Cardiac muscle cell (in vitro differentiated cells and primary cell): ENCODE measurements at regions not wholly inside any gene's neighbourhood (a gene's known extent, or its start where the extent isn't known, plus 50 kb on each side); places are given as distances from the start of the nearest gene placed in this dataset.
A peak's percentile ranks its signal among the peaks of the same experiment; 100 is the strongest.

ENCODE experiments used
- DNase-seq, 2 donors: peaks; one replicate each; pipeline versions ENCODE4 v3.0.0 to v3.0.0-alpha.2; 2010 to 2017; ENCODE audit warnings: low read depth in 1 of 2, low spot score in 1 of 2
- H3K27ac ChIP-seq: fragments of 200-600 bp; sonication (generic); 2 replicates; pipeline ENCODE4 v1.5.1; 2016
- H3K27me3 ChIP-seq: fragments of 200-600 bp; sonication (generic); 2 replicates; pipeline ENCODE4 v1.6.0; 2016; ENCODE audit warnings: control low read depth
- H3K36me3 ChIP-seq: fragments of 200-600 bp; sonication (generic); 2 replicates; pipeline ENCODE4 v1.5.1; 2016; ENCODE audit warnings: control low read depth
- H3K4me1 ChIP-seq: fragments of 200-600 bp; sonication (generic); 2 replicates; pipeline ENCODE4 v1.8.1; 2017; ENCODE audit warnings: low read depth, mild to moderate bottlenecking, mixed run types
- H3K4me3 ChIP-seq: fragments of 200-600 bp; sonication (generic); 2 replicates; pipeline ENCODE4 v1.5.1; 2016; ENCODE audit warnings: mild to moderate bottlenecking
- H3K9me3 ChIP-seq: fragments of 200-600 bp; sonication (generic); 2 replicates; pipeline ENCODE4 v1.5.1; 2017; ENCODE audit warnings: low read depth, mild to moderate bottlenecking, control low read depth
- TF ChIP-seq, protein P1 (sequence below): IDR thresholded peaks from 2 replicates; pipeline ENCODE4 v1.5.1; 2012; ENCODE audit warnings: low read depth, mild to moderate bottlenecking, low read length

DNA sequence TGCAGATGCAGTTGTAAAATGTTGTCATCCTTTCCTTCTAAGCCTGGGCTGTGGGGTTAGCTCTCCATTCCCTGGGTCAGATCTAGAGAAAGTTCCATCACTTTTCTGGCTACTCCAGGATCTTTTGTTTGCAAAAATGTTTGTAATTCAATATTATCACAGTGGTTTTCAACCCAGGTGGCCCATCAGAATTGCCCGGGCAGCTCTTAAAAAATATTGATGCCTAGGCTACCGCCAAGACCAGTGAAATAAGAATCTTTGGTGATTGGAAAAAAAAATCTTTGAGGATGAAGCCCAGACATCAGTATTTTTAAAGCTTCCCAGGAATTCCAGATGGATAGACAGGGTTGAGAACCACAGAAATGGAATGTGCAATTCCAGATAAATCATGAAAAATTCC is 232.5 kb upstream of the SPRED2 start:
- DNase-seq: no peak
- TF ChIP-seq, protein P1, sequence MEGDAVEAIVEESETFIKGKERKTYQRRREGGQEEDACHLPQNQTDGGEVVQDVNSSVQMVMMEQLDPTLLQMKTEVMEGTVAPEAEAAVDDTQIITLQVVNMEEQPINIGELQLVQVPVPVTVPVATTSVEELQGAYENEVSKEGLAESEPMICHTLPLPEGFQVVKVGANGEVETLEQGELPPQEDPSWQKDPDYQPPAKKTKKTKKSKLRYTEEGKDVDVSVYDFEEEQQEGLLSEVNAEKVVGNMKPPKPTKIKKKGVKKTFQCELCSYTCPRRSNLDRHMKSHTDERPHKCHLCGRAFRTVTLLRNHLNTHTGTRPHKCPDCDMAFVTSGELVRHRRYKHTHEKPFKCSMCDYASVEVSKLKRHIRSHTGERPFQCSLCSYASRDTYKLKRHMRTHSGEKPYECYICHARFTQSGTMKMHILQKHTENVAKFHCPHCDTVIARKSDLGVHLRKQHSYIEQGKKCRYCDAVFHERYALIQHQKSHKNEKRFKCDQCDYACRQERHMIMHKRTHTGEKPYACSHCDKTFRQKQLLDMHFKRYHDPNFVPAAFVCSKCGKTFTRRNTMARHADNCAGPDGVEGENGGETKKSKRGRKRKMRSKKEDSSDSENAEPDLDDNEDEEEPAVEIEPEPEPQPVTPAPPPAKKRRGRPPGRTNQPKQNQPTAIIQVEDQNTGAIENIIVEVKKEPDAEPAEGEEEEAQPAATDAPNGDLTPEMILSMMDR: no peak
- H3K4me1 ChIP-seq: no peaks in the 10 kb centered on the region
- no peak overlapping the region for H3K4me3 ChIP-seq
- H3K36me3 ChIP-seq: no peaks in the 10 kb centered on the region
- no peak overlapping the region for H3K27ac ChIP-seq
- no peaks in the 10 kb centered on the region for H3K27me3 ChIP-seq
- H3K9me3 ChIP-seq: no peaks in the 10 kb centered on the region

DNA sequence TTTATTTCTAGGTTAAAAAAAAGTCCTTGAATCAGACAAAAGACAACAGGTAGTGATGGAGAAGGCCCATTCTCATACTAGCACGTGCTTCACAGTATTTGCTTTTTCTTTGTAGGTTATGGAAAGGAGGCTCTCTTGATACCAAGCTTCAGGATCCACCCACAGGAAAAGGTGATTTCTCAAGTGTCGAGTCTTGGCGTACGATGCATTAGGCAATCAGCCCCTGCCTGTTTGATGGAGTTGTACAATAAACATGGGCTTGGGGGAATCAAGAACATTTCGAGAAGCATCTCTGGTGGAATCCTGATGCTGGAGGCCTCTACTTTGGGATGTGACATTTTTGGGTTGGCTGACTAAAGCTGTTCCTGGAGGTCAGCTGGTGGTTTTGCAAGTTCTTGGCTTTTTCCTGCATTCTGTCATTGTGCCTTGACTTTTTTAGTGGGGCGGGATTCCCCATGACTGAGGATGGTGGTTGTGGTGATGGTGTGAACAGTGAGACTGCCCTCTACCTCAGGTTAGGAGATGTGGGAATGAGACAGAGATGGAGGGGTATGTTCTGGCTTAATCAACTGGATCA is 231.5 kb upstream of the SPRED2 start:
- Histone ChIP-seq H3K9me3 (no peaks in the 10 kb centered on the region), H3K27ac (no peak overlapping the region), H3K4me1 (no peaks in the 10 kb centered on the region), H3K36me3 (no peaks in the 10 kb centered on the region), H3K4me3 (no peak overlapping the region), H3K27me3 (no peaks in the 10 kb centered on the region)
- TF ChIP-seq, protein P1: no peak
- DNase-seq: no peak

DNA sequence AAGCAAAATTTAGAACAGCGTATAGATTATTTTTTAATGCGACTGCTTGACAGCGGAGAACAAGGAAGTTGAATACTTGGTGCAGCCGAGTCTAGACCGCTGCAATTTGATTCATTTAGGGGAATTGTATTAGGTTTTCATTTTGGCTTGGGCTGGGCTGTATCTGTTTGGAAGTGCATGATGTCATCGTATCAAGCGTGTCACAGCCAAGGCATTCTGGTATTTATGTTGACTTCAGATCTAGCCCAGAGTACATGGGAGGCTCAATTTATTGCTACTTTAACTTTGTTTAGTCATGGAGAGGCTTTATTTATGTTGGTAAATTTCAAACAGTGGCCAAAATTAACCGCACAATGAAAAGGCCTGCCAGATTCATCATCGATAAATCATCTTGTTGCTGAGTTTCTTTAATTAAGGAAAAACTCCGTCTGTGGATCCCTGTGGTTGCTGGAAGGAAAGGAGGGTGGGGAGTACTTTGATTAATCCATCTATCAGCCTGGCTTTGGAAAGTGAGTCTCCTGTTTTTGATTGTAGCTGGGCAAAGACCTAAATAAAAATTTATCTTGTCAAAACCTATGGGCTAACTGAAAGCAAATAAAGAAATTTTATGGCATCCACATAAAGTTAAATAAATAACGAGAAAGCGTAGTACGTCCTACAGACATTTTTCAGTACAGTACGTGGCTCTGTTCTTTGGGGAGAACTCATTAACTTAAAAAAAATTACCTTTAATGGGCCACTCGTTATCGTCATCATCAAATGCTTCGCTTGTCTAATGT is 230.4 kb upstream of the SPRED2 start:
- H3K9me3 ChIP-seq: no peaks in the 10 kb centered on the region
- H3K27me3 ChIP-seq: no peaks in the 10 kb centered on the region
- TF ChIP-seq, protein P1: no peak
- peak in 1 of 2 donors; percentile 47 for DNase-seq
- no peaks in the 10 kb centered on the region for H3K36me3 ChIP-seq
- H3K4me3 ChIP-seq: no peak overlapping the region
- H3K27ac ChIP-seq: no peak overlapping the region
- H3K4me1 ChIP-seq: no peaks in the 10 kb centered on the region

DNA sequence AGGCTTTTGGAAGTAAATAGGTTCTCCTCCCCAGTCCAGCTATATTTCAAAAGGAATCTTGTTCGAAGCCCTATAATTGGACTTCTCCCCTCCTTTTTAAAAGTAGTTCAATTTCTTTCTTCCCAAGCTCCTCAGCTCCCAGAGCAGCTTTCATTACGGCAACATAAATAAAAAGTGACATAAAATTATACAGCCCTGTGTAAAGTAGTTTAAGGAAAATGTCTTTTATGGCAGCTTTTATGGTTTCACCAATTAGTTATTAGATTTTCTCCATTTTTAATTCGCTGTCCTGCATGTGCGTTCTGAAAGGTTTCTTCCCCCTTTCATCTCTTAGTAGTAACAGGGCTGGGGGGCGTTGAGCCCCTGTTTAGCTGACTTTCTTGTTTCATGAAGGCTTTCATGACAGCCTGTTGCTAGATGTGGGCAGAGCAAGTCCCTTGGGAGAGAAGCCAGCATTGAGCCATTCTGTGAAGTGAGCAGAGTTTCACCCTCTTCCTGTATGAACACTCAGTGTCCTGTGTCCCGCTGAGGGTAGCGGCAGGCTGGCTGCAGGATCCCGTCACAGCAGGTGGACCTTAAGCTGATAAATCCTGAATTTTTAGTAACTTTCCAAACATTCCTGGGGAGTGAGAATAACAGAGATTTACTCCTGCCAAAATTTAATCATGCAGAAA is 229.7 kb upstream of the SPRED2 start:
- no peaks in the 10 kb centered on the region for H3K36me3 ChIP-seq
- H3K27ac ChIP-seq: no peak overlapping the region
- no peaks in the 10 kb centered on the region for H3K27me3 ChIP-seq
- no peaks in the 10 kb centered on the region for H3K4me1 ChIP-seq
- H3K4me3 ChIP-seq: no peak overlapping the region
- H3K9me3 ChIP-seq: no peaks in the 10 kb centered on the region
- DNase-seq: peak in 1 of 2 donors; percentile 21
- TF ChIP-seq, protein P1: no peak

DNA sequence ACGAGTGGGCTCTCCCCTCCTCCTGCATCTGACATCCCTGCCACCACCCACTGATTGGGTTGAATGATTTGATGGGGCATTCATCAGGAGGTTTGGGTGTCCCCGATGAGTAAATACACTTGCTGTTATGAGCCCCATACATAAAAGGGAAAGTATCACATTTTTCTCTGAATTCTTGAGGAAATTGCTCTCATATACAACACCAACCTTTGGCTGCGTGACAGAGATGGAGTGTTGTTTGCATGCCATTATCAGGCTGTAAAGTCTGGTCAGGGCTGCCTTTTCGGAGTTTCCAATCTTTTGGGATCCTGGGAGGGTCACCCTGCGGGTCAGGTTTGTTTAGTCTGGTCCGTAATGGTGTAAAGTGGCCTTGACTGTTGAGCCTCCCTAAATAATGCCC is 227.9 kb upstream of the SPRED2 start:
- Histone ChIP-seq H3K36me3 (no peaks in the 10 kb centered on the region), H3K9me3 (no peaks in the 10 kb centered on the region), H3K4me1 (peaks cover 10% of the 10 kb centered on the region), H3K27me3 (no peaks in the 10 kb centered on the region), H3K4me3 (no peak overlapping the region), H3K27ac (no peak overlapping the region)
- TF ChIP-seq, protein P1: no peak
- DNase-seq: no peak
